HG02938 (cell line): ENCODE measurements at regions not wholly inside any gene's neighbourhood (a gene's known extent, or its start where the extent isn't known, plus 50 kb on each side); places are given as distances from the start of the nearest gene placed in this dataset.

Source experiments
- ATAC-seq: cut with Tn5 transposase; IDR thresholded peaks from one replicate; pipeline ENCODE4 v1.9.1; 2021; ENCODE audit warnings: mild to moderate bottlenecking, moderate library complexity; ENCODE audit not compliant: unreplicated experiment

GRCh38 chr6:22804620-22805261, 235.4 kb downstream of the HDGFL1 start:
- no peak for ATAC-seq

- ATAC-seq, result no peak
Measured at GRCh38 chr6:22807261-22807660, 237.9 kb downstream of the HDGFL1 start.

GRCh38 chr6:22807818-22808217, 238.5 kb downstream of the HDGFL1 start:
- ATAC-seq, result no peak

GRCh38 chr6:22808466-22808865, 239.1 kb downstream of the HDGFL1 start:
- no peak for ATAC-seq

GRCh38 chr6:22809370-22809769, 240.0 kb downstream of the HDGFL1 start:
- no peak for ATAC-seq

- ATAC-seq, result no peak
Measured at GRCh38 chr6:22819209-22819608, 249.8 kb downstream of the HDGFL1 start.

- no peak for ATAC-seq
Measured at GRCh38 chr6:22821664-22822320, 252.4 kb downstream of the HDGFL1 start.

GRCh38 chr6:22825210-22825609, 255.8 kb downstream of the HDGFL1 start:
- no peak for ATAC-seq

GRCh38 chr6:22826961-22827360, 257.6 kb downstream of the HDGFL1 start:
- ATAC-seq, result no peak

- ATAC-seq, result no peak
Measured at GRCh38 chr6:22827760-22828159, 258.4 kb downstream of the HDGFL1 start.

- ATAC-seq, result no peak
Measured at GRCh38 chr6:22828179-22829062, 259.1 kb downstream of the HDGFL1 start.

- ATAC-seq, result no peak
Measured at GRCh38 chr6:22829070-22829469, 259.7 kb downstream of the HDGFL1 start.

- no peak for ATAC-seq
Measured at GRCh38 chr6:22830463-22830862, 261.1 kb downstream of the HDGFL1 start.

- no peak for ATAC-seq
Measured at GRCh38 chr6:22833191-22833590, 263.8 kb downstream of the HDGFL1 start.

GRCh38 chr6:22838345-22838744, 269.0 kb downstream of the HDGFL1 start:
- ATAC-seq, result no peak

- no peak for ATAC-seq
Measured at GRCh38 chr6:22845467-22845866, 276.1 kb downstream of the HDGFL1 start.

GRCh38 chr6:22848121-22848520, 278.8 kb downstream of the HDGFL1 start:
- no peak for ATAC-seq

- no peak for ATAC-seq
Measured at GRCh38 chr6:22849921-22850320, 280.6 kb downstream of the HDGFL1 start.

- ATAC-seq, result no peak
Measured at GRCh38 chr6:22852101-22852500, 282.7 kb downstream of the HDGFL1 start.

- ATAC-seq, result no peak
Measured at GRCh38 chr6:22873513-22874136, 304.3 kb downstream of the HDGFL1 start.

GRCh38 chr6:22875845-22876244, 306.5 kb downstream of the HDGFL1 start:
- no peak for ATAC-seq
